ENCODE measurements at regions not wholly inside any gene's neighbourhood (a gene's known extent, or its start where the extent isn't known, plus 50 kb on each side); places are given as distances from the start of the nearest gene placed in this dataset.

GRCh38 chr3:118817748-118818165, 216.9 kb downstream of the IGSF11 start:
- Histone ChIP-seq H3K4me1 (ENCODE audit: low read length) (peaks cover 10% of the 10 kb centered on the region), H3K36me3 (replicated peaks; ENCODE audit: low read depth, low read length) (no peaks in the 10 kb centered on the region), H3K4me3 (ENCODE audit: low read length) (peak overlapping the region; percentile 22; the same call in 1 of the 2 replicates), H3K27me3 (ENCODE audit: low read depth, low read length) (peaks cover 20% of the 10 kb centered on the region; the same call in 1 of the 2 replicates), H3K9ac (ENCODE audit: low read length) (no peak overlapping the region), H3K4me2 (ENCODE audit: low read length) (peak overlapping the region; percentile 45), H3K79me2 (ENCODE audit: low read length) (no peaks in the 10 kb centered on the region), H3K9me3 (ENCODE audit: insufficient read depth, low read length) (no peaks in the 10 kb centered on the region), H2AFZ (ENCODE audit: low read depth, low read length) (peak overlapping the region; percentile 40), H4K20me1 (ENCODE audit: insufficient read depth, low read length) (no peaks in the 10 kb centered on the region), H3K27ac (ENCODE audit: low read length) (no peak overlapping the region)
- TF ChIP-seq EZH2phosphoT487 (IDR thresholded peaks at IDR 0.05; ENCODE audit: low read depth), result no peak
- TF ChIP-seq CTCF (IDR thresholded peaks at IDR 0.05; ENCODE audit: low read depth, low read length), result peak; percentile 93

GRCh38 chr3:118818386-118818785, 216.3 kb downstream of the IGSF11 start:
- Histone ChIP-seq H3K4me2 (ENCODE audit: low read length) (no peak overlapping the region), H3K27ac (ENCODE audit: low read length) (no peak overlapping the region), H3K36me3 (replicated peaks; ENCODE audit: low read depth, low read length) (no peaks in the 10 kb centered on the region), H3K79me2 (ENCODE audit: low read length) (no peaks in the 10 kb centered on the region), H3K4me1 (ENCODE audit: low read length) (peaks cover 8% of the 10 kb centered on the region), H4K20me1 (ENCODE audit: insufficient read depth, low read length) (no peaks in the 10 kb centered on the region), H3K9me3 (ENCODE audit: insufficient read depth, low read length) (no peaks in the 10 kb centered on the region), H3K9ac (ENCODE audit: low read length) (no peak overlapping the region), H3K4me3 (ENCODE audit: low read length) (no peak overlapping the region), H2AFZ (ENCODE audit: low read depth, low read length) (no peak overlapping the region), H3K27me3 (ENCODE audit: low read depth, low read length) (peaks cover 20% of the 10 kb centered on the region; the same call in 1 of the 2 replicates)
- TF ChIP-seq CTCF (IDR thresholded peaks at IDR 0.05; ENCODE audit: low read depth, low read length) (no peak), EZH2phosphoT487 (IDR thresholded peaks at IDR 0.05; ENCODE audit: low read depth) (no peak)

- H2AFZ ChIP-seq (ENCODE audit: low read depth, low read length), result no peak overlapping the region
- H3K79me2 ChIP-seq (ENCODE audit: low read length), result no peaks in the 10 kb centered on the region
- no peaks in the 10 kb centered on the region for H3K4me1 ChIP-seq (ENCODE audit: low read length)
- TF ChIP-seq CTCF (IDR thresholded peaks at IDR 0.05; ENCODE audit: low read depth, low read length), result no peak
- no peak for TF ChIP-seq EZH2phosphoT487 (IDR thresholded peaks at IDR 0.05; ENCODE audit: low read depth)
- H3K9ac ChIP-seq (ENCODE audit: low read length), result no peak overlapping the region
- H3K27ac ChIP-seq (ENCODE audit: low read length), result no peak overlapping the region
- H3K4me3 ChIP-seq (ENCODE audit: low read length), result no peak overlapping the region
- no peaks in the 10 kb centered on the region for H4K20me1 ChIP-seq (ENCODE audit: insufficient read depth, low read length)
- H3K4me2 ChIP-seq (ENCODE audit: low read length), result no peak overlapping the region
- peaks cover 3% of the 10 kb centered on the region; the same call in 1 of the 2 replicates for H3K27me3 ChIP-seq (ENCODE audit: low read depth, low read length)
- no peaks in the 10 kb centered on the region for H3K9me3 ChIP-seq (ENCODE audit: insufficient read depth, low read length)
- no peaks in the 10 kb centered on the region for H3K36me3 ChIP-seq (replicated peaks; ENCODE audit: low read depth, low read length)
Measured at GRCh38 chr3:118823626-118824025, 211.0 kb downstream of the IGSF11 start.

- Histone ChIP-seq H3K9me3 (ENCODE audit: insufficient read depth, low read length) (no peaks in the 10 kb centered on the region), H4K20me1 (ENCODE audit: insufficient read depth, low read length) (no peaks in the 10 kb centered on the region), H3K9ac (ENCODE audit: low read length) (no peak overlapping the region), H3K4me3 (ENCODE audit: low read length) (no peak overlapping the region), H3K79me2 (ENCODE audit: low read length) (no peaks in the 10 kb centered on the region), H3K27me3 (ENCODE audit: low read depth, low read length) (peaks cover 8% of the 10 kb centered on the region), H2AFZ (ENCODE audit: low read depth, low read length) (no peak overlapping the region), H3K36me3 (replicated peaks; ENCODE audit: low read depth, low read length) (no peaks in the 10 kb centered on the region), H3K27ac (ENCODE audit: low read length) (no peak overlapping the region), H3K4me2 (ENCODE audit: low read length) (no peak overlapping the region), H3K4me1 (ENCODE audit: low read length) (no peaks in the 10 kb centered on the region)
- TF ChIP-seq CTCF (IDR thresholded peaks at IDR 0.05; ENCODE audit: low read depth, low read length), result no peak
Measured at GRCh38 chr3:118827446-118827845, 207.2 kb downstream of the IGSF11 start.

All from OCI-LY3 (cell line).